Transverse colon (tissue), 4 donors: ENCODE measurements at regions not wholly inside any gene's neighbourhood (a gene's known extent, or its start where the extent isn't known, plus 50 kb on each side); places are given as distances from the start of the nearest gene placed in this dataset.

ENCODE experiments used
- DNase-seq: peaks from one replicate; pipeline ENCODE4 v3.0.0-alpha.2; 2019
- H3K27ac ChIP-seq, 4 donors: fragments of 200-600 bp; sonication (generic); 2 replicates each; pipeline ENCODE4 v1.5.1; 2016 to 2018; ENCODE audit warnings: inconsistent platforms in 4 of 4
- H3K27me3 ChIP-seq: fragments of 200-600 bp; sonication (generic); 2 replicates; pipeline ENCODE4 v1.5.1; 2017; ENCODE audit warnings: inconsistent platforms
- H3K36me3 ChIP-seq, 4 donors: fragments of 200-600 bp; sonication (generic); 2 replicates each; pipeline ENCODE4 v1.5.1; 2017 to 2019; ENCODE audit warnings: inconsistent platforms in 4 of 4
- H3K4me1 ChIP-seq, 4 donors: fragments of 200-600 bp; sonication (generic); 2 replicates each; pipeline ENCODE4 v1.5.1; 2017 to 2020; ENCODE audit warnings: inconsistent platforms in 4 of 4
- H3K4me3 ChIP-seq, 4 donors: fragments of 200-600 bp; sonication (generic); 1 replicate in 1 of 4; 2 replicates in 3 of 4; pipeline versions ENCODE4 v1.5.1 to v1.6.1; 2017 to 2019; ENCODE audit warnings: inconsistent platforms in 4 of 4
- H3K9me3 ChIP-seq, 2 donors: fragments of 200-600 bp; sonication (generic); 2 replicates each; pipeline ENCODE4 v1.5.1; 2017 to 2019; ENCODE audit warnings: inconsistent platforms in 2 of 2
- EP300 ChIP-seq: sonication (generic); formaldehyde crosslinking; IDR thresholded peaks from one replicate; pipeline ENCODE4 v1.6.1; 2017; ENCODE audit warnings: antibody characterized with exemption, low read depth
- POLR2A ChIP-seq: fragments of 450-650 bp; IDR thresholded peaks from one replicate; pipeline ENCODE4 v1.6.1; 2016; ENCODE audit warnings: antibody characterized with exemption, mild to moderate bottlenecking, moderate library complexity
- POLR2AphosphoS5 ChIP-seq, 3 donors: sonication (generic); formaldehyde crosslinking; IDR thresholded peaks; one replicate each; pipeline ENCODE4 v1.6.1; 2016; ENCODE audit warnings: antibody characterized with exemption in 3 of 3
- WGBS, 2 donors: methylation state at CpG; one replicate each; pipeline ENCODE4 v1.1.5; 2018; ENCODE audit warnings: low coverage in 1 of 2; 5-methylcytosine and 5-hydroxymethylcytosine counted together
- in situ Hi-C, 4 donors: fragments of 200-750 bp; cut with MboI; loops; one replicate each; pipeline versions ENCODE4 v1.15.0 to v1.15.1; 2017; ENCODE audit warnings: low sequenced_read_pairs in 3 of 4, low pct_ligation_motif_present in 1 of 4, low pct_unique_long_range_greater_than_20kb in 1 of 4
- intact Hi-C: fragments of 100-400 bp; cut with DNase I; formaldehyde crosslinking; loops from one replicate; pipeline ENCODE4 v1.15.1; 2023; ENCODE audit warnings: low total_unique reads
- TF ChIP-seq, protein P1 (sequence below), 5 experiments: fragments of 200-600 bp in 3 of 5; fragments of 450-650 bp in 2 of 5; sonication (generic) in 3 of 5; IDR thresholded peaks; 1 replicate in 2 of 5; 2 replicates in 3 of 5; pipeline ENCODE4 v1.5.1; 2016 to 2017; ENCODE audit warnings: antibody characterized with exemption in 5 of 5, inconsistent platforms in 3 of 5, mild to moderate bottlenecking in 2 of 5, moderate library complexity in 1 of 5

DNA sequence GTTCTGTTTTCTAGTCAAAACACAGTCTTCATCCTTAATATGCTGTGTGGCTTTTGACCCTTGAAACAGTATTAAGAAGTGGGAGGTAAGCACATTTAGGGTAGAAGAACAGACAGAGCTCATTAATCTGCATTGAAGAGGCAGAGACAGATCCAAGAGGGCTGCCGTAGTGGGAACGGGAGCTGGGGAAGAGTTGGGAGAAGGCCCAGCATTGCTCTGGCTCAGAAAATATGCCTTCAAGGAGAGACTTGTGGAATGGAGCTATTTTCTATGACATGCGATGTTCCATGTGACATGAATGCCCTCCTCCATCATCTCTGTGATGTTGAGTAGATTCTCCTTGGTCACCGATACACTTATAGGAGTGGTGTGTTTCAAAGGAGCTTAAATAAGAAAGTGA lies 273.3 kb upstream of the BOD1L1 start:
- no peak for DNase-seq
- Histone ChIP-seq H3K4me3 (no peak overlapping the region), H3K4me1 (no peaks in the 10 kb centered on the region), H3K27ac (no peak overlapping the region), H3K36me3 (no peaks in the 10 kb centered on the region), H3K9me3 (no peaks in the 10 kb centered on the region), H3K27me3 (no peaks in the 10 kb centered on the region)
- in situ Hi-C loops (no loop called here), intact Hi-C loops (no loop called here)
- WGBS, 2 donors, result 87 to 93% methylated on average over 3 to 4 of the region's 4 CpGs
- TF ChIP-seq, protein P1, sequence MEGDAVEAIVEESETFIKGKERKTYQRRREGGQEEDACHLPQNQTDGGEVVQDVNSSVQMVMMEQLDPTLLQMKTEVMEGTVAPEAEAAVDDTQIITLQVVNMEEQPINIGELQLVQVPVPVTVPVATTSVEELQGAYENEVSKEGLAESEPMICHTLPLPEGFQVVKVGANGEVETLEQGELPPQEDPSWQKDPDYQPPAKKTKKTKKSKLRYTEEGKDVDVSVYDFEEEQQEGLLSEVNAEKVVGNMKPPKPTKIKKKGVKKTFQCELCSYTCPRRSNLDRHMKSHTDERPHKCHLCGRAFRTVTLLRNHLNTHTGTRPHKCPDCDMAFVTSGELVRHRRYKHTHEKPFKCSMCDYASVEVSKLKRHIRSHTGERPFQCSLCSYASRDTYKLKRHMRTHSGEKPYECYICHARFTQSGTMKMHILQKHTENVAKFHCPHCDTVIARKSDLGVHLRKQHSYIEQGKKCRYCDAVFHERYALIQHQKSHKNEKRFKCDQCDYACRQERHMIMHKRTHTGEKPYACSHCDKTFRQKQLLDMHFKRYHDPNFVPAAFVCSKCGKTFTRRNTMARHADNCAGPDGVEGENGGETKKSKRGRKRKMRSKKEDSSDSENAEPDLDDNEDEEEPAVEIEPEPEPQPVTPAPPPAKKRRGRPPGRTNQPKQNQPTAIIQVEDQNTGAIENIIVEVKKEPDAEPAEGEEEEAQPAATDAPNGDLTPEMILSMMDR (IDR thresholded peaks at IDR 0.05), result no peak
- no peak for TF ChIP-seq POLR2AphosphoS5 (IDR thresholded peaks at IDR 0.05)
- no peak for TF ChIP-seq POLR2A

DNA sequence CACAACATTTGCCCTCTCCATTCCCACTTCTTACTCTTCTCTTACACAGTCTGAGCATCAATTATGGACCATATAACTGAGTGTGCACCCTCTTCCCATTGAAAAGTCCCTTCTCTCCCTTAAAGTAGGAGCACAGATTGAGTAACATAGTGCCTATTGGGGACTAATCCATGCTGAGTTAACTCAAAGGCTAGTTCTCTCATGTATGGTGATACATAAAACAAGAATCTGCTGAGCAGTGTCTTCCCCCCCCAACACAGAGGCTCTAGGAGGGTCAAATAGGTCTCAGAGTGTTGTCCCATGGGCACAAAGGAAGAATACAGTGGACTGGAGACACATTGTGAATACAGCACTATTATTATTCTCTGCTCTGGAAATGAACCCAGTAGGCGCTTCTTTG lies 274.6 kb upstream of the BOD1L1 start:
- Histone ChIP-seq H3K36me3 (no peaks in the 10 kb centered on the region), H3K4me3 (no peak overlapping the region), H3K9me3 (no peaks in the 10 kb centered on the region), H3K27ac (no peak overlapping the region), H3K4me1 (no peaks in the 10 kb centered on the region), H3K27me3 (no peaks in the 10 kb centered on the region)
- TF ChIP-seq POLR2AphosphoS5 (IDR thresholded peaks at IDR 0.05) (no peak), EP300 (no peak), POLR2A (no peak)
- TF ChIP-seq, protein P1 (IDR thresholded peaks at IDR 0.05), result no peak
- 96% methylated on average over 1 of the region's 1 CpG; no CpG with 5 or more reads in 1 of the 2 donors for WGBS, 2 donors
- no peak for DNase-seq
- intact Hi-C loops, result no loop called here
- in situ Hi-C loops, result no loop called here

- Histone ChIP-seq H3K4me3 (no peak overlapping the region), H3K36me3 (no peaks in the 10 kb centered on the region), H3K27ac (no peak overlapping the region), H3K27me3 (no peaks in the 10 kb centered on the region), H3K9me3 (no peaks in the 10 kb centered on the region), H3K4me1 (no peaks in the 10 kb centered on the region)
- TF ChIP-seq EP300, result no peak
- no peak for TF ChIP-seq POLR2A
- TF ChIP-seq, protein P1 (IDR thresholded peaks at IDR 0.05), result no peak
- no peak for TF ChIP-seq POLR2AphosphoS5 (IDR thresholded peaks at IDR 0.05)
- intact Hi-C loops, result no loop called here
- 61 to 76% methylated on average over 3 of the region's 3 CpGs for WGBS, 2 donors
- in situ Hi-C loops, result no loop called here
- DNase-seq, result no peak
These were observed 275.5 kb upstream of the BOD1L1 start for GRCh38 chr4:13903061-13903460.

DNA sequence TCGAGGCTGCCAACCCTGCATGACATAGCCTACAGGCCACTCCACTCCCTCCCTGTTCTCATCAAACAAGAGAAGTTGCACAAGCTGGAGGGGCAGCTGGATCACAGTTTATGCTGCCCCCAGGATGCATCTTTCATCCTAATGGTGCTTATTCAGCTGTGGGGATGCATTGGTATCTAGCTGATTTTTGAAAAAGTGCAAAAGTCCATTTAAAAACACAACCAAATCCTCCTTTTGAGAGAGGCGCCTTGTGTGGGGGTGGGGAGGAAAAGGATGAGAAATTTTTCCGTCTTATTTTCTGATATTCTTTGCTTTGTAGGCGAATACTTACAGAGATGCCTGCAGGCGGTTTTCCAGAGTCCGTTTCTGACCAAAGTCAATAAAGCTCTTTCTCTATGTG lies 276.4 kb upstream of the BOD1L1 start:
- no peaks in the 10 kb centered on the region for H3K9me3 ChIP-seq
- no peaks in the 10 kb centered on the region for H3K4me1 ChIP-seq
- no peak for TF ChIP-seq EP300
- TF ChIP-seq, protein P1 (IDR thresholded peaks at IDR 0.05), result no peak
- TF ChIP-seq POLR2A, result no peak
- TF ChIP-seq POLR2AphosphoS5 (IDR thresholded peaks at IDR 0.05), result no peak
- H3K27me3 ChIP-seq, result no peaks in the 10 kb centered on the region
- WGBS, 2 donors, result 70 to 77% methylated on average over 5 to 6 of the region's 6 CpGs
- in situ Hi-C loops (no loop called here), intact Hi-C loops (no loop called here)
- no peak for DNase-seq
- H3K27ac ChIP-seq, result no peak overlapping the region
- H3K36me3 ChIP-seq, result no peaks in the 10 kb centered on the region
- no peak overlapping the region for H3K4me3 ChIP-seq
